Hepatocyte (in vitro differentiated cells): ENCODE measurements at regions not wholly inside any gene's neighbourhood (a gene's known extent, or its start where the extent isn't known, plus 50 kb on each side); places are given as distances from the start of the nearest gene placed in this dataset.

Source experiments
- DNase-seq: peaks from one replicate; pipeline ENCODE4 v3.0.0-alpha.2; 2016; ENCODE audit warnings: low spot score
- H2AFZ ChIP-seq: fragments of 200-600 bp; sonication (generic); 2 replicates; pipeline ENCODE4 v1.6.0; 2016; ENCODE audit warnings: antibody characterized with exemption, mild to moderate bottlenecking
- H3K27ac ChIP-seq: fragments of 200-600 bp; sonication (generic); 2 replicates; pipeline ENCODE4 v1.5.1; 2016; ENCODE audit warnings: mild to moderate bottlenecking
- H3K27me3 ChIP-seq: fragments of 200-600 bp; sonication (generic); 2 replicates; pipeline ENCODE4 v1.6.1; 2016
- H3K36me3 ChIP-seq: fragments of 200-600 bp; sonication (generic); replicated peaks from 2 replicates; pipeline ENCODE4 v1.5.1; 2016; ENCODE audit warnings: low read depth; ENCODE audit not compliant: insufficient read depth
- H3K4me1 ChIP-seq: fragments of 200-600 bp; sonication (generic); 2 replicates; pipeline ENCODE4 v1.5.1; 2016; ENCODE audit warnings: mild to moderate bottlenecking, moderate library complexity; ENCODE audit not compliant: insufficient read depth
- H3K4me2 ChIP-seq: fragments of 200-600 bp; sonication (generic); 2 replicates; pipeline ENCODE4 v1.6.0; 2016
- H3K4me3 ChIP-seq: fragments of 200-600 bp; sonication (generic); 2 replicates; pipeline ENCODE4 v1.5.1; 2016; ENCODE audit warnings: mild to moderate bottlenecking
- H3K79me2 ChIP-seq: fragments of 200-600 bp; sonication (generic); 2 replicates; pipeline ENCODE4 v1.6.0; 2017; ENCODE audit warnings: mild to moderate bottlenecking
- H3K9me2 ChIP-seq: fragments of 200-600 bp; sonication (generic); replicated peaks from 2 replicates; pipeline ENCODE4 v1.6.0; 2017; ENCODE audit warnings: mild to moderate bottlenecking; ENCODE audit not compliant: insufficient read depth
- H3K9me3 ChIP-seq: fragments of 200-600 bp; sonication (generic); 2 replicates; pipeline ENCODE4 v1.5.1; 2016; ENCODE audit warnings: low read depth, mild to moderate bottlenecking
- H4K20me1 ChIP-seq: fragments of 200-600 bp; sonication (generic); 2 replicates; pipeline ENCODE4 v1.6.0; 2016; ENCODE audit warnings: mild to moderate bottlenecking; ENCODE audit not compliant: insufficient read depth, poor library complexity, severe bottlenecking
- EZH2 ChIP-seq: fragments of 200-600 bp; sonication (generic); IDR thresholded peaks from 2 replicates; pipeline ENCODE4 v1.6.1; 2016; ENCODE audit warnings: antibody characterized with exemption, mild to moderate bottlenecking, borderline replicate concordance
- EZH2phosphoT487 ChIP-seq: fragments of 200-600 bp; sonication (generic); IDR thresholded peaks from one replicate; pipeline ENCODE4 v1.6.1; 2018; ENCODE audit warnings: antibody characterized with exemption, mild to moderate bottlenecking, low read depth, moderate library complexity; ENCODE audit not compliant: unreplicated experiment, severe bottlenecking
- WGBS: methylation state at CpG from one replicate; pipeline ENCODE4 v1.1.6; 2016; ENCODE audit warnings: low lambda C conversion rate; ENCODE audit errors: missing lambda C conversion rate; 5-methylcytosine and 5-hydroxymethylcytosine counted together
- TF ChIP-seq, protein P1 (sequence below): fragments of 200-600 bp; sonication (generic); IDR thresholded peaks from 2 replicates; pipeline ENCODE4 v1.5.1; 2016; ENCODE audit warnings: antibody characterized with exemption, mild to moderate bottlenecking; ENCODE audit not compliant: poor library complexity

DNA sequence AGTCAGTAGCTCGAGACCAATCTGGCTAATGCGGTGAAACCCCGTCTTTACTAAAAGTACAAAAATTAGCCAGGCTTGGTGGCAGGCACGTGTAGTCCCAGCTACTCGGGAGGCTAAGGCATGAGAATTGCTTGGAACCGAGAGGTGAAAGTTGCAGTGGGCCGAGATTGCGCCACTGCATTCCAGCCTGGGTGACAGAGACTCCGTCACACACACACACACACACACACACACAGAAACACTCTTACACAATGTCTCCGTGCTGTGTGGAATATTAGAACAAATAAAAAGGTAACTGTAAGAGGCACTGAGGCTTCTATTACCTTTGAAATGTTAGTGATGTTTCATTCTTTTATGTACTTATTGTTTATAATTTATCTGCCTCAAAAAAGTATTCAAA lies 326.6 kb downstream of the GPAT3 start:
- WGBS, result 87% methylated on average over 10 of the region's 10 CpGs
- Histone ChIP-seq H3K9me3 (no peaks in the 10 kb centered on the region), H3K4me1 (no peaks in the 10 kb centered on the region), H3K9me2 (no peaks in the 10 kb centered on the region), H2AFZ (no peak overlapping the region), H4K20me1 (no peaks in the 10 kb centered on the region), H3K27ac (no peak overlapping the region), H3K4me3 (no peak overlapping the region), H3K79me2 (no peaks in the 10 kb centered on the region), H3K36me3 (no peaks in the 10 kb centered on the region), H3K4me2 (no peak overlapping the region), H3K27me3 (no peaks in the 10 kb centered on the region)
- TF ChIP-seq EZH2phosphoT487, result no peak
- TF ChIP-seq, protein P1, sequence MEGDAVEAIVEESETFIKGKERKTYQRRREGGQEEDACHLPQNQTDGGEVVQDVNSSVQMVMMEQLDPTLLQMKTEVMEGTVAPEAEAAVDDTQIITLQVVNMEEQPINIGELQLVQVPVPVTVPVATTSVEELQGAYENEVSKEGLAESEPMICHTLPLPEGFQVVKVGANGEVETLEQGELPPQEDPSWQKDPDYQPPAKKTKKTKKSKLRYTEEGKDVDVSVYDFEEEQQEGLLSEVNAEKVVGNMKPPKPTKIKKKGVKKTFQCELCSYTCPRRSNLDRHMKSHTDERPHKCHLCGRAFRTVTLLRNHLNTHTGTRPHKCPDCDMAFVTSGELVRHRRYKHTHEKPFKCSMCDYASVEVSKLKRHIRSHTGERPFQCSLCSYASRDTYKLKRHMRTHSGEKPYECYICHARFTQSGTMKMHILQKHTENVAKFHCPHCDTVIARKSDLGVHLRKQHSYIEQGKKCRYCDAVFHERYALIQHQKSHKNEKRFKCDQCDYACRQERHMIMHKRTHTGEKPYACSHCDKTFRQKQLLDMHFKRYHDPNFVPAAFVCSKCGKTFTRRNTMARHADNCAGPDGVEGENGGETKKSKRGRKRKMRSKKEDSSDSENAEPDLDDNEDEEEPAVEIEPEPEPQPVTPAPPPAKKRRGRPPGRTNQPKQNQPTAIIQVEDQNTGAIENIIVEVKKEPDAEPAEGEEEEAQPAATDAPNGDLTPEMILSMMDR, result no peak
- no peak for TF ChIP-seq EZH2
- DNase-seq, result no peak

DNA sequence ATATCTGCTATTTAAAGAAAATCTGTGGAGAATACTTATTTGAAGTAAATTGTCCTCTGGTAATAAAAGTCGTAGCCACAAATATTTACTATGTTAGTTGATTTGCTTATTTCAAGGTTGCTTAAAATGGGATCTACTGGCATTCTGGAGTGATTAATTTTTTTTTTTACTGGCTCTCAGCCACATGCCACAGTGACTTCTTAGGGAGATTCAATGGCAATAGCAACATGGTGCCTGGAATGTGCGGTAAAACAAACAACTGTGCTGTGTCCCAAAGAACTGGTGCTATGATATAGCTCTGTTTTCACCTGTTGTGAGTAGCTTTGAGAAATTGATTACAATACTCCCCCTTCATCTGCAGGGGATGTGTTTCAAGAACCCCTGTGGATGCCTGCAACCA lies 324.3 kb downstream of the GPAT3 start:
- no peaks in the 10 kb centered on the region for H3K79me2 ChIP-seq
- no peak overlapping the region for H3K4me3 ChIP-seq
- H3K9me2 ChIP-seq, result no peaks in the 10 kb centered on the region
- H3K4me1 ChIP-seq, result no peaks in the 10 kb centered on the region
- H3K9me3 ChIP-seq, result no peaks in the 10 kb centered on the region
- H3K36me3 ChIP-seq, result no peaks in the 10 kb centered on the region
- no peak overlapping the region for H2AFZ ChIP-seq
- H4K20me1 ChIP-seq, result no peaks in the 10 kb centered on the region
- H3K27ac ChIP-seq, result no peak overlapping the region
- H3K4me2 ChIP-seq, result no peak overlapping the region
- TF ChIP-seq, protein P1, result no peak
- no peak for TF ChIP-seq EZH2phosphoT487
- TF ChIP-seq EZH2, result no peak
- no peaks in the 10 kb centered on the region for H3K27me3 ChIP-seq
- 75% methylated on average over 2 of the region's 2 CpGs for WGBS
- no peak for DNase-seq

DNA sequence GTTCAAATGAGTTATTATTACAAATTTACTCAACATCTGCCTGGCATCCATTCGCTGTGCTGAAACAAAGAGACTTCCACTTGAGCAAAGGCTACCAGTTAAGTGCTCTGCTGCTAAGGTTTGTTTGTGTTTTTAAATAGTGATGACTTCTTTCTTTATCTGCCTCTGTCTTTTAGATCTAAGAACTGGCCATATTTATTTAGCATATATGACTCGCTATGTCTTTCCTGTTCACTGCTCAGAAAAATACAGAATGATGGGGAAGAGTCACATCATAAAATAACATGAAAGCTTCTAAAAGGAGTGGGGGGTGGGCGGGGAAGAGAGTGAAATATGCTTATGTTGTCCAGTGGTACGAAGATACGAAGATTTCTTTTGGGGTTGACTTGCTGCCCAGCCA lies 322.2 kb downstream of the GPAT3 start:
- no peaks in the 10 kb centered on the region for H3K4me1 ChIP-seq
- no peaks in the 10 kb centered on the region for H4K20me1 ChIP-seq
- no peak for DNase-seq
- no peak overlapping the region for H3K4me2 ChIP-seq
- no peak overlapping the region for H3K4me3 ChIP-seq
- H3K9me2 ChIP-seq, result no peaks in the 10 kb centered on the region
- no peaks in the 10 kb centered on the region for H3K9me3 ChIP-seq
- H3K27ac ChIP-seq, result no peak overlapping the region
- WGBS, result 84% methylated on average over 5 of the region's 5 CpGs
- no peak for TF ChIP-seq EZH2phosphoT487
- TF ChIP-seq EZH2, result no peak
- TF ChIP-seq, protein P1, result no peak
- H2AFZ ChIP-seq, result no peak overlapping the region
- no peaks in the 10 kb centered on the region for H3K36me3 ChIP-seq
- no peaks in the 10 kb centered on the region for H3K79me2 ChIP-seq
- H3K27me3 ChIP-seq, result no peaks in the 10 kb centered on the region

DNA sequence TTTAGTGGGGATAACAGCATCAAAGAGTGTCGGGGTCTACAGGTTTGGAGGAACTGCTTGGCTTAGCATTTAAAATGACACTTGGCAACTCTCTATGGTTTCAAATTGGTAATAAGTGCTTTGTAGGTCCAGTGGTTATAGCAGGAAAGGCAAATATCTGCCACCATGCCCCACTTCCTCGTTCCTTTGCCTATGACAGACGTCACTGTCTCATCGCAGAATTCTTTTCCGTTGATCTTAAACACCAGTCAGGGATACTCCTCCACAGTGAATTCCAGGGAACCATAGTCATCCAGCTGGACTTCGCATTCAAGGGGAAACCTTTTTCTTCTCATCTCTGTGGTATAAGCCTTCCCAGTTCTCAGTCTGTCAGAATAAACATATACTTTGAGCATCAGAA lies 319.1 kb downstream of the GPAT3 start:
- TF ChIP-seq, protein P1, result no peak
- no peak for TF ChIP-seq EZH2phosphoT487
- TF ChIP-seq EZH2, result no peak
- H3K27ac ChIP-seq, result no peak overlapping the region
- no peaks in the 10 kb centered on the region for H3K36me3 ChIP-seq
- 70% methylated on average over 6 of the region's 6 CpGs for WGBS
- H3K27me3 ChIP-seq, result no peaks in the 10 kb centered on the region
- no peak overlapping the region for H3K4me2 ChIP-seq
- no peaks in the 10 kb centered on the region for H3K79me2 ChIP-seq
- H3K9me2 ChIP-seq, result no peaks in the 10 kb centered on the region
- H2AFZ ChIP-seq, result no peak overlapping the region
- H4K20me1 ChIP-seq, result no peaks in the 10 kb centered on the region
- H3K9me3 ChIP-seq, result no peaks in the 10 kb centered on the region
- DNase-seq, result peak; percentile 11
- H3K4me1 ChIP-seq, result peaks cover 7% of the 10 kb centered on the region
- no peak overlapping the region for H3K4me3 ChIP-seq
